Ovary (tissue), 7 donors: ENCODE measurements at regions not wholly inside any gene's neighbourhood (a gene's known extent, or its start where the extent isn't known, plus 50 kb on each side); places are given as distances from the start of the nearest gene placed in this dataset.

Experiments
- DNase-seq, 5 donors: peaks; one replicate each; pipeline ENCODE4 v3.0.0-alpha.2; 2019 to 2020
- H3K27ac ChIP-seq, 2 donors: fragments of 200-600 bp; one replicate each; pipeline versions ENCODE4 v1.5.1 to v1.8.0; 2019 to 2022
- H3K27me3 ChIP-seq: fragments of 200-600 bp; one replicate; pipeline ENCODE4 v1.8.0; 2022
- H3K36me3 ChIP-seq: fragments of 200-600 bp; sonication (generic); one replicate; pipeline ENCODE4 v1.5.1; 2019
- H3K4me1 ChIP-seq: one replicate; pipeline ENCODE4 v1.8.1; 2013; ENCODE audit warnings: mild to moderate bottlenecking, moderate library complexity; ENCODE audit not compliant: insufficient read depth
- H3K4me3 ChIP-seq: fragments of 200-600 bp; sonication (generic); one replicate; pipeline ENCODE4 v1.5.1; 2017
- H3K9me3 ChIP-seq, 2 donors: fragments of 200-600 bp in 1 of 2; sonication (generic) in 1 of 2; one replicate each; pipeline versions ENCODE4 v1.5.1 to v1.8.1; 2013 to 2019; ENCODE audit warnings: mild to moderate bottlenecking in 1 of 2, moderate library complexity in 1 of 2
- EP300 ChIP-seq: sonication (generic); formaldehyde crosslinking; IDR thresholded peaks from one replicate; pipeline ENCODE4 v1.6.1; 2017; ENCODE audit warnings: antibody characterized with exemption
- POLR2A ChIP-seq: fragments of 450-650 bp; IDR thresholded peaks from one replicate; pipeline ENCODE4 v1.6.1; 2017; ENCODE audit warnings: antibody characterized with exemption, mild to moderate bottlenecking, moderate library complexity
- WGBS, 3 donors: extraction: QIAGEN DNeasy Blood & Tissue Kit in 1 of 3; methylation state at CpG; one replicate each; pipeline versions ENCODE4 v1.1.5 to v1.1.7; 2013 to 2017; 5-methylcytosine and 5-hydroxymethylcytosine counted together
- intact Hi-C, 4 donors: fragments of 100-400 bp; cut with DNase I; formaldehyde crosslinking; loops; one replicate each; pipeline versions ENCODE4 v1.11.0 to v1.15.1; 2022 to 2023
- TF ChIP-seq, protein P1 (sequence below), 3 donors: fragments of 450-650 bp in 2 of 3; fragments of 200-600 bp in 1 of 3; IDR thresholded peaks; one replicate each; pipeline versions ENCODE4 v1.5.1 to v1.8.0; 2016 to 2022; ENCODE audit warnings: antibody characterized with exemption in 3 of 3, mild to moderate bottlenecking in 1 of 3
- donor health status: DM: no; HTN: no; CAD: no; lungs with moderate emphysema.
- donor health status: DM: no; HTN: no; CAD: no.
- donor health status: Bipolar disorder and iron deficiency.
- donor health status: DM: no; HTN: no; CAD: no.
- donor health status: DM: yes; HTN: yes; CAD: no.

DNA sequence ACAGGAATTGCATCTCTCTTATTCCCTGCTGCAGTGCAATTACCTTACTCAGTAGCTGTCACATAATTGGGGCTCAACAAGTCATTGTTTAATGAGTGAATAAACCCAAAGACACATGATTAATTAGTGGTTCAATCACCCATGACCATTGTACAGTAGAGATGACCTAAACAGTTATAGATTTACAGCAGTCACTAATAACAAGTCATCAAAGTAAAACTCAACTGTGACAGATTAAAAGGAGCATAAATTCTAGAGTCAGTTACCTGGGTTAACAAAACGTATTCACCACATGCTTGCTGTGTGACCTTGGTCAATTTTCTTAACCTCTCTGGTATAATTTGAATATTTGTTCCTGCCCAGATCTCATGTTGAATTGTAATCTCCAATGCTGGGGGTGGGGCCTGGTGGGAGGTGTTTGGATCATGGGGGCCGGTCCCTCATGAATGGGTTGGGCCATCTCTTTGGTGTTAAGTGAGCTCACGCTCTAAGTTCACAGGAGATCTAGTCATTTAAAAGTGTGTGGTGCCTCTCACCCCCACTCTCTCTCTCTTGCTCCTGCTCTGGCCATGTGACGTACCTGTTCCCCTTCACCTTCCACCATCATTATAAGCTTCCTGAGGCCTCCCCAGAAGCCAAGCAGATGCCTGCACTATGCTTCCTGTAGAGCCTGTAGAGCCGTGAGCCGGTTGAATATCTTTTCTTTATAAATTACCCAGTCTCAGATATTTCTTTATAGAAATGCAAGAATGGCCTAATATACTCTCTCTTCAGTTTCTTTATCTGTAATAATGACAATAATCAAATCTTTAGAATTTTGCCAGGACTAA, 141.9 kb upstream of the PLEKHG7 start:
- 81 to 92% (median 85%) methylated on average over 6 of the region's 6 CpGs for WGBS, 3 donors
- Histone ChIP-seq H3K27me3 (no peaks in the 10 kb centered on the region), H3K4me1 (peaks cover 3% of the 10 kb centered on the region), H3K36me3 (no peaks in the 10 kb centered on the region), H3K4me3 (no peak overlapping the region), H3K27ac (peak overlapping the region in 1 of 2 donors; percentile 16), H3K9me3 (no peaks in the 10 kb centered on the region)
- TF ChIP-seq EP300 (no peak), POLR2A (no peak)
- TF ChIP-seq, protein P1, sequence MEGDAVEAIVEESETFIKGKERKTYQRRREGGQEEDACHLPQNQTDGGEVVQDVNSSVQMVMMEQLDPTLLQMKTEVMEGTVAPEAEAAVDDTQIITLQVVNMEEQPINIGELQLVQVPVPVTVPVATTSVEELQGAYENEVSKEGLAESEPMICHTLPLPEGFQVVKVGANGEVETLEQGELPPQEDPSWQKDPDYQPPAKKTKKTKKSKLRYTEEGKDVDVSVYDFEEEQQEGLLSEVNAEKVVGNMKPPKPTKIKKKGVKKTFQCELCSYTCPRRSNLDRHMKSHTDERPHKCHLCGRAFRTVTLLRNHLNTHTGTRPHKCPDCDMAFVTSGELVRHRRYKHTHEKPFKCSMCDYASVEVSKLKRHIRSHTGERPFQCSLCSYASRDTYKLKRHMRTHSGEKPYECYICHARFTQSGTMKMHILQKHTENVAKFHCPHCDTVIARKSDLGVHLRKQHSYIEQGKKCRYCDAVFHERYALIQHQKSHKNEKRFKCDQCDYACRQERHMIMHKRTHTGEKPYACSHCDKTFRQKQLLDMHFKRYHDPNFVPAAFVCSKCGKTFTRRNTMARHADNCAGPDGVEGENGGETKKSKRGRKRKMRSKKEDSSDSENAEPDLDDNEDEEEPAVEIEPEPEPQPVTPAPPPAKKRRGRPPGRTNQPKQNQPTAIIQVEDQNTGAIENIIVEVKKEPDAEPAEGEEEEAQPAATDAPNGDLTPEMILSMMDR (IDR thresholded peaks at IDR 0.05), result no peak
- intact Hi-C loops, result loop anchor here in 1 of 4 donors (10.0 kb wide), 2 partner anchors 56 to 406 kb away; no protein-coding TSS in a partner anchor
- no peak for DNase-seq

DNA sequence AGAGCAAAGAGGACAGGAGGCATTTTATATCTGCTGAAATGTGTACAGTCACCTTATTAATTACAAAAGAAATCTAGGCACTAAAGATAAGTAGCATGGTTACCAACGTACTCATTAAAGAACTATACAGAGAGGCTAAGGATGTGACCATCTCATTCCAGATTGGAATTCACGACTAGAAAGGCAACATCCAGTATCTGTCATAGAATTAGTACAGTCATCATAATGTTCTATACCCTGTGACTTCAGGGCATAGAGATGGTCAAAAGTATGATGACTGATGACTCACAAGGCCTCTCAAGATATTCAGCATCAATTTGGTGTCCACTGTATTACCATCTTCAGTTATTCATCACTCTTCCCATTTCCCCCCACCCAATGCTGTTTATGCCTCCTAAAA, 144.0 kb upstream of the PLEKHG7 start:
- H3K9me3 ChIP-seq, result no peaks in the 10 kb centered on the region
- H3K27ac ChIP-seq, result no peak overlapping the region
- no peak for TF ChIP-seq POLR2A
- TF ChIP-seq EP300, result no peak
- TF ChIP-seq, protein P1 (IDR thresholded peaks at IDR 0.05), result no peak
- no peak for DNase-seq
- H3K27me3 ChIP-seq, result no peaks in the 10 kb centered on the region
- no peaks in the 10 kb centered on the region for H3K36me3 ChIP-seq
- WGBS, 3 donors, result 74 to 78% (median 75%) methylated on average over 2 of the region's 2 CpGs
- H3K4me3 ChIP-seq, result no peak overlapping the region
- H3K4me1 ChIP-seq, result peaks cover 3% of the 10 kb centered on the region
- intact Hi-C loops, result loop anchor here in 1 of 4 donors (5.0 kb wide), 1 partner anchor 1387 kb away; no protein-coding TSS in a partner anchor

DNA sequence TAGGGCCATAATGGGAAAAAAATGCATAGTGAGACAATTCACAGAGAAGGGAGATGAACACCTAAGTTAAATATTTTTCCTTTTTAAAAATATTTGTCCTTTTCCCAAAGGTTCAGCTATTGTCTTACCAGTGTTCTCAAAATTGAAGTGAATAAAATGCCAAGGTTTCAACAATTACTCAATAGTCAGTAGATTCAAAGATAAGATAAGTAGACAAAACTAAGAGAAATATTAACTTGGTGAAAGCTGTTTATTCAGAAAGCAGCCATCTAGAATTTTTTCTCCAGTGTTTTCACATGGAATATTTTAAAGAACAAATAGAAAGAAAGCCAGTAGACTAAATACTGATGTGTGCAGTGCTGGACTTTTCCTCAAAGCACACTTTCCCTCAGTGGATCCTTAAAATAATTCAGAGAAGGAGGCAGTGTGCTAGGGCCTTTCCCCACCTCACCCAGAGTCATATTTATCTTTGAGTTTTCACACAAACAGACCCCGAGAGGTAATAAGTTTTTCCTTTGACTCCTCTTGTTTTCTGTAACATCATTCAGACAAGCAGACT, 144.5 kb upstream of the PLEKHG7 start:
- no peak overlapping the region for H3K4me3 ChIP-seq
- no peaks in the 10 kb centered on the region for H3K36me3 ChIP-seq
- no peaks in the 10 kb centered on the region for H3K9me3 ChIP-seq
- H3K4me1 ChIP-seq, result peaks cover 3% of the 10 kb centered on the region
- TF ChIP-seq POLR2A, result no peak
- TF ChIP-seq EP300, result no peak
- TF ChIP-seq, protein P1 (IDR thresholded peaks at IDR 0.05), result no peak
- intact Hi-C loops, result loop anchor here in 1 of 4 donors (5.0 kb wide), 1 partner anchor 1386 kb away; no protein-coding TSS in a partner anchor
- no peak for DNase-seq
- no peaks in the 10 kb centered on the region for H3K27me3 ChIP-seq
- WGBS, 3 donors, result 52 to 61% (median 58%) methylated on average over 1 of the region's 1 CpG
- no peak overlapping the region for H3K27ac ChIP-seq

DNA sequence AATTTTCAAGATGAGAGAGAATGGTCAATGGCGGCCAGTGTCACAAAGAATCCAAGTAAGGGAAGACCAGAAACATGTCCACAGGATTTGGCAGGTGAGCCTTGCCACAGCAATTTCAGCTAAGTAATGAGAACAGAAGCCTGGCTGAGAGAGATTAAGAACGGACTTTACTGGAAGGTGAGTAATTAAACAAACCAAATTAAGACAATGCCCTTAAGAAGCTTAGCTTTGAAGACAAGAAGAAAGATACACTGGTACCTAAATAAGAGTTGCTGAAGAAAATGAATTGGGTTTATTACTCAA, 145.4 kb upstream of the PLEKHG7 start:
- Histone ChIP-seq H3K9me3 (no peaks in the 10 kb centered on the region), H3K27ac (no peak overlapping the region), H3K4me1 (peaks cover 3% of the 10 kb centered on the region), H3K4me3 (no peak overlapping the region), H3K27me3 (no peaks in the 10 kb centered on the region), H3K36me3 (no peaks in the 10 kb centered on the region)
- intact Hi-C loops, result loop anchor here in 1 of 4 donors (5.0 kb wide), 1 partner anchor 1385 kb away; no protein-coding TSS in a partner anchor
- no peak for DNase-seq
- WGBS, 3 donors, result 94 to 98% (median 94%) methylated on average over 2 of the region's 2 CpGs
- TF ChIP-seq, protein P1 (IDR thresholded peaks at IDR 0.05), result no peak
- no peak for TF ChIP-seq POLR2A
- TF ChIP-seq EP300, result no peak
